Fibroblast of the aortic adventitia (primary cell): ENCODE measurements at regions not wholly inside any gene's neighbourhood (a gene's known extent, or its start where the extent isn't known, plus 50 kb on each side); places are given as distances from the start of the nearest gene placed in this dataset.
"Not testable (repeated sequence)": the region's sequence is repeated elsewhere in the genome, so short reads cannot be mapped to it uniquely, and the experiment has no call there.

ENCODE experiments used
- DNase-seq: peaks from one replicate; pipeline ENCODE4 v3.0.0-alpha.2; 2010; ENCODE audit warnings: low read depth
- H3K4me3 ChIP-seq: 2 replicates; pipeline ENCODE4 v1.5.1; 2011; ENCODE audit warnings: low read depth, mild to moderate bottlenecking, control low read depth, low read length, moderate library complexity
- TF ChIP-seq, protein P1 (sequence below): IDR thresholded peaks from 2 replicates; pipeline ENCODE4 v1.5.1; 2011; ENCODE audit warnings: mild to moderate bottlenecking, low read length, control low read depth, inconsistent platforms; ENCODE audit not compliant: insufficient read depth

DNA sequence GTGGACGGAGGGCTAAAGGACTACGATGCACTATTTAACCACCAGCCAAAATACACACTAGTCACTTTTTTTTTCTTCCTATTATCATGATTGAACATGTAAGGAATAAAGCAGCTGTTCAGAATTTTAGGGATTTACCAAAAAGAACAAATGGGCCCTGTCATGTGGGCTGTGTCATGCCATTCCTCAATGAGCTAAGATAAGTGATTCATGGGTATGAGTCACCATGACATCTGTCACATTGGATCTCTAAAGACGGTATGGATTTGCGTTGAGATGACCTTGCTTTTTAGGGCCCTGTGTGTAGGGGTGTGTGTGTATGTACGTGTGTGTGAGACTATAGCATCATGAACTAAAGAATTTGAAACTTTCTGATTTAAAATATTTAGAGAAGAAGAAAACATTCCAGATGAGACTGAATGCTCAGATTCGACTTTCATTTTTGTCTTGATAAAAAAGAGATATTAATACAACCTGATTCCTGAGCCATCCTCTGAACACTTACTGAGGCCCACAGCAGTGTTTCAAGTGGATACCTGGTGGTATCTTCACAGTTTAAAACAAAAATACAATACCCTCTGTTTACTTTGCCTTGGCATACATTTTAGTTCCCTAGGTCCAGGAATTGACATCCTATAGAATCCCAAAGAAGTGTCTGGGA is 246.1 kb upstream of the DUSP10 start:
- TF ChIP-seq, protein P1, sequence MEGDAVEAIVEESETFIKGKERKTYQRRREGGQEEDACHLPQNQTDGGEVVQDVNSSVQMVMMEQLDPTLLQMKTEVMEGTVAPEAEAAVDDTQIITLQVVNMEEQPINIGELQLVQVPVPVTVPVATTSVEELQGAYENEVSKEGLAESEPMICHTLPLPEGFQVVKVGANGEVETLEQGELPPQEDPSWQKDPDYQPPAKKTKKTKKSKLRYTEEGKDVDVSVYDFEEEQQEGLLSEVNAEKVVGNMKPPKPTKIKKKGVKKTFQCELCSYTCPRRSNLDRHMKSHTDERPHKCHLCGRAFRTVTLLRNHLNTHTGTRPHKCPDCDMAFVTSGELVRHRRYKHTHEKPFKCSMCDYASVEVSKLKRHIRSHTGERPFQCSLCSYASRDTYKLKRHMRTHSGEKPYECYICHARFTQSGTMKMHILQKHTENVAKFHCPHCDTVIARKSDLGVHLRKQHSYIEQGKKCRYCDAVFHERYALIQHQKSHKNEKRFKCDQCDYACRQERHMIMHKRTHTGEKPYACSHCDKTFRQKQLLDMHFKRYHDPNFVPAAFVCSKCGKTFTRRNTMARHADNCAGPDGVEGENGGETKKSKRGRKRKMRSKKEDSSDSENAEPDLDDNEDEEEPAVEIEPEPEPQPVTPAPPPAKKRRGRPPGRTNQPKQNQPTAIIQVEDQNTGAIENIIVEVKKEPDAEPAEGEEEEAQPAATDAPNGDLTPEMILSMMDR = no peak
- H3K4me3 ChIP-seq = no peak overlapping the region
- peak; percentile 74 for DNase-seq

- TF ChIP-seq, protein P1 = no peak
- no peak for DNase-seq
- no peak overlapping the region for H3K4me3 ChIP-seq
Measured at GRCh38 chr1:221983444-221983843, 241.6 kb upstream of the DUSP10 start.

GRCh38 chr1:221981461-221981860 is 239.6 kb upstream of the DUSP10 start:
- no peak overlapping the region for H3K4me3 ChIP-seq
- TF ChIP-seq, protein P1 = no peak
- DNase-seq = no peak

- H3K4me3 ChIP-seq = no peak overlapping the region
- DNase-seq = no peak
- TF ChIP-seq, protein P1 = peak; percentile 34
Measured at GRCh38 chr1:221979444-221980032, 237.6 kb upstream of the DUSP10 start.

GRCh38 chr1:221978631-221979334 is 236.9 kb upstream of the DUSP10 start:
- H3K4me3 ChIP-seq, DNase-seq: not testable (repeated sequence)

GRCh38 chr1:221973787-221974186 is 231.9 kb upstream of the DUSP10 start:
- not testable (repeated sequence) for DNase-seq, H3K4me3 ChIP-seq

DNA sequence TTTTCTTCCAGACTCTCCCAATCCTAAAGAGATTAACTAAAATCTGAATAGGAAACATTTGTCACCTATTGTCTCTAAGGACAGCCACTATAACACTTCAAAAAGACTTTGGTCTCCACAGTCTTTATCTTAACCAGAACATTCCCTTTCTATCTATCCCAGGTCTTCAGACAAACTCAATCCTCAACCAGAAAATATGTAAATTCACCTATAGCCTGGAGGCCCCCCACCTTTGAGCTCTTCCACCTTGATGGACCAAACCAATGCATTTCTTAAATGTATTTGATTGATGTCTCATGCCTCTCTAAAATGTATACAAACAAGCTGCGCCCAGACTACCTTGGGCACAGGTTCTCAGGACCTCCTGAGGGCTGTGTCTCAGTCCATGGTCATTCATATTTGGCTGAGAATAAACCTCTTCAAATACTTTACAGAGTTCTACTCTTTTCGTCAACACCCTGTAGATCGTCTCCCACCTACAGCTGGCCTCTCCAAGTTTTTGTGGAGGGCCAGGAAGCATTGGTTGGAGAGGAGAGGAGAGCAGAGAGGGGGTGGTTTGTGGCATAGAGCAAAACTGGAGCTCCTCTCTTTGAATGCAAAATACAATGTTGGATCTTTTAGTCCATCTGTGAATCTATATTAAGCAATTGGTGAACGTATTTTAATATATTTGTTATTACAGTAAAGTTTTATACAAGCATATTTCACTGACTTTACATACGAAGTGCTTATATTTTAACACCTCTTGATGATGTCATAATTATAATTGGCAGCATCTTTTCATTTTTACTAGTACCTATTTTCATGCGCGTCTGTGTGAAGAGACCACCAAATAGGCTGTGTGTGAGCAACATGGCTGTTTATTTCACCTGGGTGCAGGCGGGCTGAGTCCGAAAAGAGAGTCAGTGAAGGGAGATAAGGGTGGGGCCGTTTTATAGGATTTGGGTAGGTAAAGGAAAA is 230.7 kb upstream of the DUSP10 start:
- DNase-seq = no peak
- no peak overlapping the region for H3K4me3 ChIP-seq
- TF ChIP-seq, protein P1 = no peak

DNA sequence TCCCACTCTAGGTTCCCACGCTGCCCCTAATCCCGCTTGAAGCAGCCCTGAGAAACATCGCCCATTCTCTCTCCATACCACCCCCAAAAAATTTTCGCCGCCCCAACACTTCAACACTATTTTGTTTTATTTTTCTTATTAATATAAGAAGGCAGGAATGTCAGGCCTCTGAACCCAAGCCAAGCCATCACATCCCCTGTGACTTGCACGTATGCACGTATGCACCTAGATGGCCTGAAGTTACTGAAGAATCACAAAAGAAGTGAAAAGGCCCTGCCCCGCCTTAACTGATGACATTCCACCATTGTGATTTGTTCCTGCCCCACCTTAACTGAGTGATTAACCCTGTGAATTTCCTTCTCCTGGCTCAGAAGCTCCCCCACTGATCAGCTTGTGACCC is 229.1 kb upstream of the DUSP10 start:
- not testable (repeated sequence) for H3K4me3 ChIP-seq, DNase-seq

- H3K4me3 ChIP-seq, DNase-seq: not testable (repeated sequence)
Measured at GRCh38 chr1:221969298-221969858, 227.5 kb upstream of the DUSP10 start.

DNA sequence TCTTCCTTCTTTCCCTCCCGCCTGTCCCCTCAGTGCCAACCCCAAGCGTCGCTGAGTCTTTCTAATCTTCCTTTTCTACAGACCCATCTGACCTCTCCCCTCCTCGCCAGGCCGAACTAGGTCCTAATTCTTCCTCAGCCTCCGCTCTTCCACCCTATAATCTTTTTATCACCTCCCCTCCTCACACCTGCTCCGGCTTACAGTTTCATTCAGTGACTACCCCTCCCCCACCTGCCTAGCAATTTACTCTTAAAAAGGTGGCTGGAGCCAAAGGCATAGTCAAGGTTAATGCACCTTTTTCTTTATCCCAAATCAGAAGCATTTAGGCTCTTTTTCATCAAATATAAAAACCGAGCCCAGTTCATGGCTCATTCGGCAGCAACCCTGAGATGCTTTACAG is 225.6 kb upstream of the DUSP10 start:
- not testable (repeated sequence) for H3K4me3 ChIP-seq, DNase-seq

- DNase-seq, H3K4me3 ChIP-seq: not testable (repeated sequence)
Measured at GRCh38 chr1:221966888-221967287, 225.0 kb upstream of the DUSP10 start.
